Transverse colon (tissue), 4 donors: ENCODE measurements at regions not wholly inside any gene's neighbourhood (a gene's known extent, or its start where the extent isn't known, plus 50 kb on each side); places are given as distances from the start of the nearest gene placed in this dataset.

Experiments
- DNase-seq: peaks from one replicate; pipeline ENCODE4 v3.0.0-alpha.2; 2019
- H3K27ac ChIP-seq, 4 donors: fragments of 200-600 bp; sonication (generic); 2 replicates each; pipeline ENCODE4 v1.5.1; 2016 to 2018; ENCODE audit warnings: inconsistent platforms in 4 of 4
- H3K27me3 ChIP-seq: fragments of 200-600 bp; sonication (generic); 2 replicates; pipeline ENCODE4 v1.5.1; 2017; ENCODE audit warnings: inconsistent platforms
- H3K36me3 ChIP-seq, 4 donors: fragments of 200-600 bp; sonication (generic); 2 replicates each; pipeline ENCODE4 v1.5.1; 2017 to 2019; ENCODE audit warnings: inconsistent platforms in 4 of 4
- H3K4me1 ChIP-seq, 4 donors: fragments of 200-600 bp; sonication (generic); 2 replicates each; pipeline ENCODE4 v1.5.1; 2017 to 2020; ENCODE audit warnings: inconsistent platforms in 4 of 4
- H3K4me3 ChIP-seq, 4 donors: fragments of 200-600 bp; sonication (generic); 1 replicate in 1 of 4; 2 replicates in 3 of 4; pipeline versions ENCODE4 v1.5.1 to v1.6.1; 2017 to 2019; ENCODE audit warnings: inconsistent platforms in 4 of 4
- H3K9me3 ChIP-seq, 2 donors: fragments of 200-600 bp; sonication (generic); 2 replicates each; pipeline ENCODE4 v1.5.1; 2017 to 2019; ENCODE audit warnings: inconsistent platforms in 2 of 2
- CTCF ChIP-seq, 5 experiments: fragments of 200-600 bp in 3 of 5; fragments of 450-650 bp in 2 of 5; sonication (generic) in 3 of 5; IDR thresholded peaks; 1 replicate in 2 of 5; 2 replicates in 3 of 5; pipeline ENCODE4 v1.5.1; 2016 to 2017; ENCODE audit warnings: antibody characterized with exemption in 5 of 5, inconsistent platforms in 3 of 5, mild to moderate bottlenecking in 2 of 5, moderate library complexity in 1 of 5
- EP300 ChIP-seq: sonication (generic); formaldehyde crosslinking; IDR thresholded peaks from one replicate; pipeline ENCODE4 v1.6.1; 2017; ENCODE audit warnings: antibody characterized with exemption, low read depth
- POLR2A ChIP-seq: fragments of 450-650 bp; IDR thresholded peaks from one replicate; pipeline ENCODE4 v1.6.1; 2016; ENCODE audit warnings: antibody characterized with exemption, mild to moderate bottlenecking, moderate library complexity
- POLR2AphosphoS5 ChIP-seq, 3 donors: sonication (generic); formaldehyde crosslinking; IDR thresholded peaks; one replicate each; pipeline ENCODE4 v1.6.1; 2016; ENCODE audit warnings: antibody characterized with exemption in 3 of 3
- WGBS, 2 donors: methylation state at CpG; one replicate each; pipeline ENCODE4 v1.1.5; 2018; ENCODE audit warnings: low coverage in 1 of 2; 5-methylcytosine and 5-hydroxymethylcytosine counted together
- in situ Hi-C, 4 donors: fragments of 200-750 bp; cut with MboI; loops; one replicate each; pipeline versions ENCODE4 v1.15.0 to v1.15.1; 2017; ENCODE audit warnings: low sequenced_read_pairs in 3 of 4, low pct_ligation_motif_present in 1 of 4, low pct_unique_long_range_greater_than_20kb in 1 of 4
- intact Hi-C: fragments of 100-400 bp; cut with DNase I; formaldehyde crosslinking; loops from one replicate; pipeline ENCODE4 v1.15.1; 2023; ENCODE audit warnings: low total_unique reads

- no peak for DNase-seq
- no peaks in the 10 kb centered on the region for H3K36me3 ChIP-seq
- intact Hi-C loops, result no loop called here
- H3K9me3 ChIP-seq, result no peaks in the 10 kb centered on the region
- in situ Hi-C loops, result loop anchor here in 1 of 4 donors (25.0 kb wide), 1 partner anchor 92 kb away; no protein-coding TSS in a partner anchor
- H3K4me1 ChIP-seq, result no peaks in the 10 kb centered on the region
- H3K4me3 ChIP-seq, result no peak overlapping the region
- H3K27ac ChIP-seq, result no peak overlapping the region
- H3K27me3 ChIP-seq, result no peaks in the 10 kb centered on the region
- no peak for TF ChIP-seq CTCF (IDR thresholded peaks at IDR 0.05)
- TF ChIP-seq POLR2AphosphoS5 (IDR thresholded peaks at IDR 0.05), result no peak
- no peak for TF ChIP-seq POLR2A
- no peak for TF ChIP-seq EP300
- 79% methylated on average over 10 to 12 of the region's 12 CpGs for WGBS, 2 donors
Measured at GRCh38 chr7:81604075-81604807, 165.6 kb downstream of the HGF start.

GRCh38 chr7:81600608-81601007 is 169.2 kb downstream of the HGF start:
- in situ Hi-C loops (loop anchor here in 1 of 4 donors (25.0 kb wide), 1 partner anchor 88 kb away; no protein-coding TSS in a partner anchor), intact Hi-C loops (no loop called here)
- no peak overlapping the region for H3K4me3 ChIP-seq
- no peaks in the 10 kb centered on the region for H3K4me1 ChIP-seq
- no peaks in the 10 kb centered on the region for H3K36me3 ChIP-seq
- WGBS, 2 donors, result 86% methylated on average over 1 to 2 of the region's 2 CpGs
- no peaks in the 10 kb centered on the region for H3K9me3 ChIP-seq
- DNase-seq, result no peak
- no peaks in the 10 kb centered on the region for H3K27me3 ChIP-seq
- TF ChIP-seq CTCF (IDR thresholded peaks at IDR 0.05) (no peak), POLR2AphosphoS5 (IDR thresholded peaks at IDR 0.05) (no peak), EP300 (no peak), POLR2A (no peak)
- H3K27ac ChIP-seq, result no peak overlapping the region

- H3K36me3 ChIP-seq, result no peaks in the 10 kb centered on the region
- no peak overlapping the region for H3K4me3 ChIP-seq
- intact Hi-C loops, result no loop called here
- H3K9me3 ChIP-seq, result no peaks in the 10 kb centered on the region
- H3K27ac ChIP-seq, result no peak overlapping the region
- 64 to 83% methylated on average over 1 of the region's 1 CpG for WGBS, 2 donors
- DNase-seq, result no peak
- H3K4me1 ChIP-seq, result no peaks in the 10 kb centered on the region
- no peaks in the 10 kb centered on the region for H3K27me3 ChIP-seq
- in situ Hi-C loops, result no loop called here
- TF ChIP-seq EP300 (no peak), CTCF (IDR thresholded peaks at IDR 0.05) (no peak), POLR2A (no peak), POLR2AphosphoS5 (IDR thresholded peaks at IDR 0.05) (no peak)
Measured at GRCh38 chr7:81598951-81599350, 170.9 kb downstream of the HGF start.

GRCh38 chr7:81594767-81595166 is 175.1 kb downstream of the HGF start:
- Histone ChIP-seq H3K27ac (no peak overlapping the region), H3K4me3 (no peak overlapping the region), H3K36me3 (no peaks in the 10 kb centered on the region), H3K27me3 (no peaks in the 10 kb centered on the region), H3K4me1 (no peaks in the 10 kb centered on the region), H3K9me3 (no peaks in the 10 kb centered on the region)
- in situ Hi-C loops (no loop called here), intact Hi-C loops (no loop called here)
- WGBS, 2 donors, result 26 to 40% methylated on average over 1 of the region's 1 CpG
- no peak for TF ChIP-seq EP300
- no peak for TF ChIP-seq CTCF (IDR thresholded peaks at IDR 0.05)
- no peak for TF ChIP-seq POLR2AphosphoS5 (IDR thresholded peaks at IDR 0.05)
- TF ChIP-seq POLR2A, result no peak
- no peak for DNase-seq
